Stimulated activated CD4-positive, alpha-beta T cell treated with anti-CD3 and anti-CD28 coated beads, TNF-alpha, amount 100 ng/mL, for 48 hours (primary cell): ENCODE measurements at regions not wholly inside any gene's neighbourhood (a gene's known extent, or its start where the extent isn't known, plus 50 kb on each side); places are given as distances from the start of the nearest gene placed in this dataset.

ENCODE experiments used
- DNase-seq, 3 donors: peaks; one replicate each; pipeline ENCODE4 v3.0.0-alpha.2; 2020; ENCODE audit warnings: low read depth in 3 of 3

DNA sequence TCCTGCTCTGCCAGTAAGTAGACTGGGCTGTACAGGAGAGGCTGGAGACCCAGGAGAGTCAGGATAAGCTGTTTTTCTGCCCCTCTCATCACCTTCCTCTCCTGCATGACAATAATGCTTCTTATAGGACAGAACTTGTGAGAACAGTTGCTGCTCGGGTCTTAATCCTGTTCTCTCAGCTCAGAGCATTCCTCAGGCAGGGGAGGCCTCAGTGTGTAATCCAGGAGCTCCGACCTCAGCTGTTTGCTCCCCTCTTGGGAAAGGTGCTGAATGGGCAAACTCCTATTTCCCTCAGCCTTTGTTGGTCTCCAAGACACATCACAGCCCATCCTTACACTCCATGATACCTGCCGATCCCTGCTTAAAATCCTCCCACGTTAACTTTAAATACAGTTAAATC lies 134.9 kb upstream of the LRFN2 start:
- no peak for DNase-seq

DNA sequence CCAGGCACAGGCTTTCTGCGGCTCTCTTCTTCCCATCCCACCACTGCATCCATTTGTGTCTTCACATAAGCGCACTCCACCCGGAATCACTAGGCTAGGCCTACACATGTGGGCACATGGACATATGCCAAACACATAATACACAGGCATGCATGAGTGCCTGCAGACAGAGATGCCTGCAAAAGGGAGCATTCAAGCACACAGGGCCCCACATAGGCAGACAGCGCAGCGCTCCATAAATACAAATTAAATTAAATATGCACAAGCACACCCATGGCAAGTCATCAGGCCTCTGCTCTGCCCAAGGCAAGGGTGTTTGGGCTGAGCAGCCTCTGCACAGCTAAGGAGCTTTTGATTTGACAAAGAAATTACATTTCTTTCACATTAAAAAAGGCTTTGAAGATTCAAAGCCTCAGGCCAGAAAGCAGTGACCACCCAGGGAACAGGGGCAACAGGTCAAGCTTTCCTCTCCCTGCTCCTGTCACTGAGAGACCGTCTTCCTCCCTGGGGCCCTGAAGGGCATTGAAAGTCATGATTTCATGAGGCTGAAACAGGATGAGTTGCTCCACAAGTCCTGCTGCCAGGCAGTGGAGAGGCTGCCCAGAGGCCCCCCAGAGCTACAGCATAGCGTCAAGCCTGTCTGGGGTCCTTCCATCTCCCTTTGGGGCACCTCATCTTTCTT lies 134.2 kb upstream of the LRFN2 start:
- DNase-seq = no peak

- DNase-seq = no peak
Observed at GRCh38 chr6:40720375-40720748, 133.2 kb upstream of the LRFN2 start.

DNA sequence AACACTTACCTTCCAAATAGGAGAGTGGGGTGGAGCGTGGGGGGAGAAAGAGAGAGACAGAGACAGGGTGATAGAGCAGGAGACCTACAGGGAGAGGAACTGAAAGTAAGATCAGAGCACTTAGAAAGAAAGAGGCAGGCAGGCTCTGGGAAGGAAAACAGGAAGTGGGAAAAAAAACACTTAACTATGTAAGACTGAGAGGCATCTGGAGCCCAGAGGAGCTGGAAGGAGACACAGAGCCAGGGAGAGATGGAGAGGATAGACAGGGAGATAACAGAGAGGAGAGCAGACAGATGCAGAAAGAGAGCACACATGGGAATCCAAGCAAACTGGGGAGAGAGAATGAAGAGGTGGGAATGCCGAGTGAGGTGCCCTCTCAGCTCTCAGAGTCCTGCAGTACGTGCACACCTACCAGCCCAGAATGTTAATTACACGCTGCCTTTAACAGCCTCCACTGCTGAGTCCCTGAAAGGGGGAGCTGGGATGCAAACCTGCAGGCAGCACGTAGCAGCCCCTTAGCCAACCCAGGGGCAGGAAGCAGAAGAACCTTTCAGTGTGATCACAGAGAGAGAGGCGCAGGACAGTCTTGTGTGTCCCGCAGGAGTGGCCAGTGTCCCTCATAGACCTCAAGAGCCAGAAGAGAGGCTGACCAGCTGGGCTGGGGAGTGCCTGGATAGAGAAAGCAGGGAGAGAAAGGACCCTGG lies 132.7 kb upstream of the LRFN2 start:
- no peak for DNase-seq

GRCh38 chr6:40718401-40718800 lies 131.2 kb upstream of the LRFN2 start:
- DNase-seq = no peak

DNA sequence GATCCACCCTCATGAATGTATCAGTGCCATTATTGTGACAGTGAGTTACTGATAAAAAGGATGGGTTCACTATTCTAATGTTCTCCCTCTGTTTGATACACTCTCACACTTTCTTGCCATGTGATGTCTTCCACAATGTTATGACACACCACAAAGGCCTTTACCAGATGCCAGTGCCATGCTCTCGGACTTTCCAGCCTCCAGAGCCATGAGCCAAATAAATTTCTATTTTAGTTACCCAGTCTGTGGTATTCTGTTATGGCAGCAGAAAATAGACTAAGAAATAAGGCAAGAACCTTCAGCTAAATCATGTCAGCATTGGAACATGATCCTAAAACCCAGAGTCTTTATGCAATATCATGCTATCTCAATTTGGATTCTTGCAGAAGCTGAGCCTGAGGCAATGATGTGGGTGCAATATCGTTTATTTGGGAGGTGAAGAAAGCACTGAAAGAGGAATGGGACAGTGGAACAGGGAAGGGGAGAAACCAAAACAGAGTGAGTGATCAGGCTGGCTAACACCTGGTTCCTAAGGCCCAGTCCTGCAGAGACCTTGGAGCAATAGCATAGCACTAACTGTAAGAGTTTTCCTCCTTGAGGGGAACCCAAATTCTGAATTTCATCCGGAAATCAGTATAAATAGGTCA lies 130.4 kb upstream of the LRFN2 start:
- no peak for DNase-seq

- DNase-seq = no peak
Observed at GRCh38 chr6:40715570-40716403, 128.6 kb upstream of the LRFN2 start.

GRCh38 chr6:40714576-40715564 lies 127.7 kb upstream of the LRFN2 start:
- DNase-seq = no peak

GRCh38 chr6:40714143-40714542 lies 127.0 kb upstream of the LRFN2 start:
- no peak for DNase-seq

DNA sequence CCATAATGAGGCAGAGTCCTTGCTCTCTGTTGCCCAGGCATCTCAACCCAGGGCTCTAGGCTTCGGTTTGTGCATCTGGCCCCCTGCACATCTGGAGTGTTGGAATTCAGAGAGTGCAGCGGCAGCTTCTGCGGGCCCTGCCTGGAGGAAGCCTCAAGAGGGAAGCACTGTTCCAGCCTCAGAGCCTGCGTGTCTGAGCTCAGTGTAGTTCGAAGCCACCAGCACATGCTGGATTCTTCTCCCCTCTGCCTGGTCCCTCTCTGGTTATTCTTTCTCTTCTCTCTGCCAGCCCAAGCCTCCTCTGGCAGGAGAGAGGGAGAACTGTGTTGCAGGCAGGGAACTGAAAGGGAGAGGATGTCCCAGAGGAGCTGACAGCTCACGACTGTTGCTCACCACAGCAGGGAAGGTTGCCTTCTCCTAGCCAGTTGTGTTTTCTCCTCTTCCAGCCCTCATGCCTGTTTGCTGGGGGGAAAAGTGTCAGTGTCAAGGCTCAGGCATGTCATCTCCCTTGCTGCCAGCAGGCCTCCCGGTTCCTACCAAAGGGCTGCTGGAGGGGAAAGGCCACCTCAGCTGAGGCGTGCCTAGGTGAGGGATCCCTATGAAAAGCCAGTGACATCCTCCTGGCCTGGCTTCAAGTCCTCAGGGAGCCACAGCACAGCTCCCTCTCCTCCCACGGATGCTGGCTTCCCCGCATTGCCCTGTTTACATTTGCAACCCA lies 126.0 kb upstream of the LRFN2 start:
- no peak for DNase-seq

- no peak for DNase-seq
Observed at GRCh38 chr6:40710626-40711330, 123.6 kb upstream of the LRFN2 start.

GRCh38 chr6:40708049-40708448 lies 120.9 kb upstream of the LRFN2 start:
- no peak for DNase-seq

GRCh38 chr6:40706178-40706577 lies 119.0 kb upstream of the LRFN2 start:
- no peak for DNase-seq

GRCh38 chr6:40705354-40705753 lies 118.2 kb upstream of the LRFN2 start:
- DNase-seq = no peak

GRCh38 chr6:40701352-40702007 lies 114.3 kb upstream of the LRFN2 start:
- no peak for DNase-seq

DNA sequence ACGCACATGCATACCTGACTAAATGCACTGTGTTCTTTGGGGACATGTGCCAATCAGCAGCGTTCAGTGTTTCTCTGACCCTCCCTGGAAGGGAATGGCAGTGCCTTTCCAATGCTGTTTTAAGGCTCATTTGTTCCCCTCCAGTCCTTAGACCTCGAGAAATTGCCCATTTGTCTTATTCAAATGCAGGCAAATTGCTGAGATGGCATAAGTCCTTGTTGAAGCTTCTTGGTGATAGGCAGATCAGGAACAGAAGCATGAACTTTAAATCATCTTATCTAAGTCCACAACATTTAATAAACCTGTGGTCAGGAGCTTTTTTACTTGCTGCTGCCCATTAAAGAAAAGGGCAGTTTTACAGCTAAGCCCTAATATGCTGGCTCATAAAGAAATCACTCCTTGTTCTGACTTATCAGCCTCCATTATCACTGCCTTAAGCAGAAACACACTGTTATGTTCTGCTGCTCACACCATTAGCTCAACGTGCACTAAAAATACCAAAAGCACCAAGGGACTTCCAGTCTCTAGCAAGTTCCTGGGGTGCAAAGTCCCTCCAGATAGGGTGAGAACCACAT lies 112.9 kb upstream of the LRFN2 start:
- no peak for DNase-seq

DNA sequence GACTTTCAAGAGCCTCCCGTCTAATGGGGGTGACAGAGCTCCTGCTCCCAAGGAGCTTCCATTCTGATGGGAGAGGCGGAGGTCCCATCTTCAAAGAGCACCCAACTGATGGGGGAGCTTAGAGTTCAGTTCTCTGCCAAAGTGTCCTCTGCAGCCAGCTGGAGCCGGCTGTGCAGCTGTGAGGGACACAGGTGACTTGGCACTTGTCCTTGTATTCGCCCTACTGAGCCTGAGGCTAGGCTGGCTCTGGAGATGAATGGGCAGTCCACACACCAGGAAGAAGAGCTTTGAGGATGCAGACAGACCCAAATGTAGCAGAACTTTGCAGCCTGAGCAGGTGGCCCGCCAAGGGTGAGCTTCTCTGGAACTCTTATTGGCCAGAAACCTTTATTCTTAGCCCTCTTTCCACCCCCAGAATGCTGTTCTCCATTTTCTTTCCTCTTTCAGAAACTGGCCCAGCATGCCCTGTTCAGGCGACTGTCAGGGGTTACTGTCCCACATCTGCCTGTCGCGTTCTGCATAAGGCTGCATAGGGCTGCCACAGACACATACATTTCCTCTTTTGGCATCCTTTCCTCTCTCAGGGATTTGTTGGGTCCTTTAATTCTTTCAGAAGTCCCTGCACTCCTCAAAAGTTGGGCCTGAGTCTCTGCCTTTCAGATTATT lies 108.7 kb upstream of the LRFN2 start:
- DNase-seq = no peak

GRCh38 chr6:40695114-40695513 lies 108.0 kb upstream of the LRFN2 start:
- DNase-seq = no peak
